Panc1 (cell line): ENCODE measurements at regions not wholly inside any gene's neighbourhood (a gene's known extent, or its start where the extent isn't known, plus 50 kb on each side); places are given as distances from the start of the nearest gene placed in this dataset.

ENCODE experiments used
- ATAC-seq: fragments of 200-7000 bp; cut with Tn5 transposase; 2 replicates; pipeline ENCODE4 v1.9.1; 2020; ENCODE audit warnings: mild to moderate bottlenecking, moderate library complexity
- BruUV-seq: library from RNA; stranded (reverse); fragments of 400-500 nt; replicated peaks from 2 replicates; lab custom pipeline; 2021; lab: Mats Ljungman, UMichigan
- CTCF ChIA-PET: fragments of 300-600 bp; sonication (Branson Sonifier 250); formaldehyde crosslinking; loops from one replicate; lab custom pipeline; 2022; ENCODE audit warnings: antibody characterized with exemption; lab: Charles Lee
- POLR2A ChIA-PET: fragments of 300-600 bp; sonication (Branson Sonifier 250); formaldehyde crosslinking; loops from one replicate; lab custom pipeline; 2022; ENCODE audit warnings: antibody characterized with exemption; lab: Charles Lee
- DNase-seq: peaks from one replicate; pipeline ENCODE4 v3.0.0-alpha.2; 2010; ENCODE audit warnings: low read depth, low spot score
- H3K27ac ChIP-seq: 2 replicates; pipeline ENCODE4 v1.5.1; 2011; ENCODE audit warnings: mild to moderate bottlenecking, low read length, inconsistent platforms
- H3K27me3 ChIP-seq: fragments of 200-500 bp; sonication (Bioruptor generic); 2 replicates; pipeline ENCODE4 v1.6.0; 2014; ENCODE audit warnings: low read length, inconsistent platforms; ENCODE audit not compliant: control insufficient read depth, insufficient read depth
- H3K36me3 ChIP-seq: fragments of 200-500 bp; sonication (Bioruptor generic); 2 replicates; pipeline ENCODE4 v1.5.1; 2014; ENCODE audit warnings: inconsistent platforms, mild to moderate bottlenecking, low read length, moderate library complexity; ENCODE audit not compliant: control insufficient read depth, insufficient read depth
- H3K4me1 ChIP-seq: 2 replicates; pipeline ENCODE4 v1.5.1; 2011; ENCODE audit warnings: inconsistent platforms, mild to moderate bottlenecking, low read length, moderate library complexity; ENCODE audit not compliant: control insufficient read depth, insufficient read depth
- H3K4me3 ChIP-seq, 2 experiments: 2 replicates each; pipeline ENCODE4 v1.5.1; 2011 to 2012; ENCODE audit warnings: low read depth in 2 of 2, low read length in 2 of 2, mild to moderate bottlenecking in 2 of 2, inconsistent platforms in 1 of 2, moderate library complexity in 1 of 2
- H3K9me3 ChIP-seq: fragments of 200-500 bp; sonication (Bioruptor generic); 2 replicates; pipeline ENCODE4 v1.5.1; 2014; ENCODE audit warnings: low read depth, mild to moderate bottlenecking, inconsistent platforms, low read length, moderate library complexity; ENCODE audit not compliant: control insufficient read depth, insufficient read depth
- POLR2AphosphoS5 ChIP-seq: IDR thresholded peaks from 2 replicates; pipeline ENCODE4 v1.6.1; 2012; ENCODE audit warnings: mild to moderate bottlenecking, low read depth, low read length, moderate library complexity
- SIN3A ChIP-seq: IDR thresholded peaks from 2 replicates; pipeline ENCODE4 v1.6.1; 2012; ENCODE audit warnings: low read depth, mild to moderate bottlenecking, low read length, moderate library complexity, borderline replicate concordance; ENCODE audit not compliant: insufficient read depth
- TCF7L2 ChIP-seq: IDR thresholded peaks from 2 replicates; pipeline ENCODE4 v1.6.1; 2011; ENCODE audit warnings: mild to moderate bottlenecking, low read depth, low read length, inconsistent platforms
- in situ Hi-C: cut with HindIII; loops from 2 replicates; pipeline ENCODE4 v1.10.0; 2016; ENCODE audit warnings: low sequenced_read_pairs, low pct_unique_long_range_greater_than_20kb
- intact Hi-C: fragments of 100-400 bp; cut with micrococcal nuclease; formaldehyde crosslinking; loops from one replicate; pipeline ENCODE4 v1.10.0; 2022; ENCODE audit not compliant: unreplicated experiment
- TF ChIP-seq, protein P1 (sequence below), 2 experiments: IDR thresholded peaks; 2 replicates each; pipeline ENCODE4 v1.6.1; 2011 to 2012; ENCODE audit warnings: low read depth in 2 of 2, control low read depth in 1 of 2, low read length in 1 of 2, mild to moderate bottlenecking in 1 of 2, moderate library complexity in 1 of 2; ENCODE audit not compliant: insufficient read depth in 1 of 2
- TF ChIP-seq, protein P2 (sequence below): fragments of 450-650 bp; IDR thresholded peaks from 2 replicates; pipeline ENCODE4 v1.5.1; 2017; ENCODE audit warnings: mild to moderate bottlenecking

DNA sequence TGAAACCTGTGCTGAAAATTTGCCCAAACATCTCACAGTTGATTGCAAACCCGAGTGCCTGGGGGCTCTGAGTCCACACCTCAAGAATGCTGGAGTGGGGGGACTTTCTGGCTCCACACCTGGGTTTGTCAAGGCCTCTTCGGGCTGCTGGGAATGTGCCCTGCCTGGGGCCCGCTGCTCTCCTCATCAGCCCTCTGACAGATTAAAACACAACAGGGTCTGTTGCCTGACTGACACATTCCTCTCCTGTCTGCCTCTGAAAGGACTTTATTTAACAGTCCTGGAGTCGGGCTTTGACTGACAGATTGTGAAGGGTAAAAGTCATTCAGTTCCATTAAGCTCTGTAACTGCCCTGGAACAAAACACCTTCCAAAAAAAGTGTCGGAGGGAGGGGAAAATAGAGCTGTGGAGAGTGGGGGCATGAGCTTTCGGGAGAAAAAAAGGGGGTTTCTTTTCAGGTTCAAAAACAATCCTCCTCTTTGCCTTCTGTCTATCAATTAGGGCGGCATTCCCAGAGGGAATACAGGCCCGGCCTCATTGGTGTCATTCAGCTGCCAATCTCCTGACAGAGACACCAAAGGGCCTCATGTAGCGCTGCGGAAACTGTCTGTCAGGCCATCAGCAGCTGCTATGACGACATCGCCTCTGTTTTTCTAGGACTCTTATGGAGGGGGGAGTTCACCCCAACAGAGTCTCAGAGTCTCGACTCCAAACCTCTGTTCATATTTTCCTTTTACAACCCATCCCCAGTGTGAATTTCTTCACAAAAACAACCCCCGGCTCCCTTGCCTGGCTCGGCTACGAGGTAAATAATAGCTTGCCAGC, 398.8 kb upstream of the NFE2L3 start:
- Histone ChIP-seq H3K4me3 (no peak overlapping the region), H3K27me3 (peaks cover 11% of the 10 kb centered on the region; the same call in 1 of the 2 replicates), H3K36me3 (no peaks in the 10 kb centered on the region), H3K4me1 (no peaks in the 10 kb centered on the region), H3K9me3 (no peaks in the 10 kb centered on the region), H3K27ac (no peak overlapping the region)
- POLR2A ChIA-PET = no interaction called here
- CTCF ChIA-PET = no interaction called here
- TF ChIP-seq, protein P1, sequence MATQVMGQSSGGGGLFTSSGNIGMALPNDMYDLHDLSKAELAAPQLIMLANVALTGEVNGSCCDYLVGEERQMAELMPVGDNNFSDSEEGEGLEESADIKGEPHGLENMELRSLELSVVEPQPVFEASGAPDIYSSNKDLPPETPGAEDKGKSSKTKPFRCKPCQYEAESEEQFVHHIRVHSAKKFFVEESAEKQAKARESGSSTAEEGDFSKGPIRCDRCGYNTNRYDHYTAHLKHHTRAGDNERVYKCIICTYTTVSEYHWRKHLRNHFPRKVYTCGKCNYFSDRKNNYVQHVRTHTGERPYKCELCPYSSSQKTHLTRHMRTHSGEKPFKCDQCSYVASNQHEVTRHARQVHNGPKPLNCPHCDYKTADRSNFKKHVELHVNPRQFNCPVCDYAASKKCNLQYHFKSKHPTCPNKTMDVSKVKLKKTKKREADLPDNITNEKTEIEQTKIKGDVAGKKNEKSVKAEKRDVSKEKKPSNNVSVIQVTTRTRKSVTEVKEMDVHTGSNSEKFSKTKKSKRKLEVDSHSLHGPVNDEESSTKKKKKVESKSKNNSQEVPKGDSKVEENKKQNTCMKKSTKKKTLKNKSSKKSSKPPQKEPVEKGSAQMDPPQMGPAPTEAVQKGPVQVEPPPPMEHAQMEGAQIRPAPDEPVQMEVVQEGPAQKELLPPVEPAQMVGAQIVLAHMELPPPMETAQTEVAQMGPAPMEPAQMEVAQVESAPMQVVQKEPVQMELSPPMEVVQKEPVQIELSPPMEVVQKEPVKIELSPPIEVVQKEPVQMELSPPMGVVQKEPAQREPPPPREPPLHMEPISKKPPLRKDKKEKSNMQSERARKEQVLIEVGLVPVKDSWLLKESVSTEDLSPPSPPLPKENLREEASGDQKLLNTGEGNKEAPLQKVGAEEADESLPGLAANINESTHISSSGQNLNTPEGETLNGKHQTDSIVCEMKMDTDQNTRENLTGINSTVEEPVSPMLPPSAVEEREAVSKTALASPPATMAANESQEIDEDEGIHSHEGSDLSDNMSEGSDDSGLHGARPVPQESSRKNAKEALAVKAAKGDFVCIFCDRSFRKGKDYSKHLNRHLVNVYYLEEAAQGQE (IDR thresholded peaks at IDR 0.05; ENCODE audit: insufficient read depth in 1 of 2, low read depth in 2 of 2, low read length in 1 of 2) = no peak
- TF ChIP-seq, protein P2, sequence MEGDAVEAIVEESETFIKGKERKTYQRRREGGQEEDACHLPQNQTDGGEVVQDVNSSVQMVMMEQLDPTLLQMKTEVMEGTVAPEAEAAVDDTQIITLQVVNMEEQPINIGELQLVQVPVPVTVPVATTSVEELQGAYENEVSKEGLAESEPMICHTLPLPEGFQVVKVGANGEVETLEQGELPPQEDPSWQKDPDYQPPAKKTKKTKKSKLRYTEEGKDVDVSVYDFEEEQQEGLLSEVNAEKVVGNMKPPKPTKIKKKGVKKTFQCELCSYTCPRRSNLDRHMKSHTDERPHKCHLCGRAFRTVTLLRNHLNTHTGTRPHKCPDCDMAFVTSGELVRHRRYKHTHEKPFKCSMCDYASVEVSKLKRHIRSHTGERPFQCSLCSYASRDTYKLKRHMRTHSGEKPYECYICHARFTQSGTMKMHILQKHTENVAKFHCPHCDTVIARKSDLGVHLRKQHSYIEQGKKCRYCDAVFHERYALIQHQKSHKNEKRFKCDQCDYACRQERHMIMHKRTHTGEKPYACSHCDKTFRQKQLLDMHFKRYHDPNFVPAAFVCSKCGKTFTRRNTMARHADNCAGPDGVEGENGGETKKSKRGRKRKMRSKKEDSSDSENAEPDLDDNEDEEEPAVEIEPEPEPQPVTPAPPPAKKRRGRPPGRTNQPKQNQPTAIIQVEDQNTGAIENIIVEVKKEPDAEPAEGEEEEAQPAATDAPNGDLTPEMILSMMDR = no peak
- TF ChIP-seq TCF7L2 (no peak), POLR2AphosphoS5 (no peak), SIN3A (no peak)
- intact Hi-C loops = no loop called here
- ATAC-seq (no peak), DNase-seq (no peak)
- BruUV-seq = no TSS peak
- in situ Hi-C loops = no loop called here

DNA sequence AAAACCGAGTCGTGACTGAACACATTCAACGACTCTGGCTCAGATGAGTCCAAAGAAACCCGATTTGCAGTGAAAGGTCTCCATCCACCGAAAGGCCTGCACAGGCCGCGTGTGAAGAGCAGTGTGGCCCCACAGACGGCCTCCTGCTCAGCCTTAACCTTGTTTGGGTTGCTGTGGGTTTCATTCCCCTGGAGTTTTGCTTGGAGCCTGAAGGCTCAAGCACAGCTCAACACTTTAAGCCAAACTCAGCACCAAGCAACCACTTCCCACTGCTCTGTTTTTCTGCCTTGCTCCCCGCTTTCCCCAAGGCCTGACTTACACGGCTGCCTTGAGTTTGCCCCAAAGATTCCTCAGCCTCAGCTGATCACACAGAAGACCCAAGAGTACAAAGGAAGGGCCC, 398.2 kb upstream of the NFE2L3 start:
- Histone ChIP-seq H3K36me3 (no peaks in the 10 kb centered on the region), H3K4me1 (no peaks in the 10 kb centered on the region), H3K27me3 (peaks cover 13% of the 10 kb centered on the region; the same call in 1 of the 2 replicates), H3K27ac (no peak overlapping the region), H3K4me3 (no peak overlapping the region), H3K9me3 (no peaks in the 10 kb centered on the region)
- ChIA-PET CTCF (interaction anchor here (0.5 kb wide), 1 partner anchor 112 kb away, joined by 4 read pairs; no protein-coding TSS in a partner anchor), POLR2A (no interaction called here)
- in situ Hi-C loops (no loop called here), intact Hi-C loops (no loop called here)
- no peak for DNase-seq
- BruUV-seq = no TSS peak
- no peak for ATAC-seq
- TF ChIP-seq TCF7L2 (no peak), SIN3A (no peak), POLR2AphosphoS5 (no peak)
- TF ChIP-seq, protein P2 = no peak
- TF ChIP-seq, protein P1 (IDR thresholded peaks at IDR 0.05; ENCODE audit: insufficient read depth in 1 of 2, low read depth in 2 of 2, low read length in 1 of 2) = no peak
